Esophagus squamous epithelium (tissue), 5 donors: ENCODE measurements at regions not wholly inside any gene's neighbourhood (a gene's known extent, or its start where the extent isn't known, plus 50 kb on each side); places are given as distances from the start of the nearest gene placed in this dataset.

Experiments
- DNase-seq: peaks from one replicate; lab custom pipeline; 2025; lab: John Stamatoyannopoulos, UW
- H3K27ac ChIP-seq, 4 donors: fragments of 200-600 bp; sonication (generic); one replicate each; pipeline ENCODE4 v1.5.1; 2016 to 2019; ENCODE audit warnings: mild to moderate bottlenecking in 1 of 4
- H3K27me3 ChIP-seq, 4 donors: fragments of 200-600 bp; sonication (generic); 1 replicate in 3 of 4; 2 replicates in 1 of 4; pipeline versions ENCODE4 v1.5.1 to v1.6.0; 2017 to 2021; ENCODE audit warnings: antibody characterized with exemption in 1 of 4
- H3K36me3 ChIP-seq, 3 donors: fragments of 200-600 bp; sonication (generic); one replicate each; pipeline ENCODE4 v1.5.1; 2016 to 2019
- H3K4me1 ChIP-seq, 3 donors: fragments of 200-600 bp; sonication (generic); one replicate each; pipeline ENCODE4 v1.5.1; 2017 to 2019
- H3K4me3 ChIP-seq, 4 donors: fragments of 200-600 bp; sonication (generic); 1 replicate in 3 of 4; 2 replicates in 1 of 4; pipeline ENCODE4 v1.5.1; 2016 to 2019; ENCODE audit warnings: mild to moderate bottlenecking in 2 of 4, moderate library complexity in 1 of 4
- H3K9me3 ChIP-seq, 3 donors: fragments of 200-600 bp; sonication (generic); one replicate each; pipeline ENCODE4 v1.5.1; 2016 to 2019
- CTCF ChIP-seq, 6 experiments: fragments of 450-650 bp in 4 of 6; fragments of 200-600 bp in 2 of 6; sonication (generic) in 2 of 6; IDR thresholded peaks; one replicate each; pipeline ENCODE4 v1.5.1; 2016 to 2019; ENCODE audit warnings: antibody characterized with exemption in 6 of 6, mild to moderate bottlenecking in 4 of 6, moderate library complexity in 4 of 6
- POLR2A ChIP-seq, 4 donors: fragments of 450-650 bp; IDR thresholded peaks; one replicate each; pipeline ENCODE4 v1.6.1; 2017; ENCODE audit warnings: antibody characterized with exemption in 4 of 4, mild to moderate bottlenecking in 4 of 4, moderate library complexity in 3 of 4
- WGBS, 2 donors: methylation state at CpG; one replicate each; pipeline ENCODE4 v1.1.5; 2018; 5-methylcytosine and 5-hydroxymethylcytosine counted together
- intact Hi-C: fragments of 100-400 bp; cut with DNase I; formaldehyde crosslinking; loops from one replicate; pipeline ENCODE4 v1.15.0; 2022
- donor health status: DM: yes; HTN: yes; CAD: no.

DNA sequence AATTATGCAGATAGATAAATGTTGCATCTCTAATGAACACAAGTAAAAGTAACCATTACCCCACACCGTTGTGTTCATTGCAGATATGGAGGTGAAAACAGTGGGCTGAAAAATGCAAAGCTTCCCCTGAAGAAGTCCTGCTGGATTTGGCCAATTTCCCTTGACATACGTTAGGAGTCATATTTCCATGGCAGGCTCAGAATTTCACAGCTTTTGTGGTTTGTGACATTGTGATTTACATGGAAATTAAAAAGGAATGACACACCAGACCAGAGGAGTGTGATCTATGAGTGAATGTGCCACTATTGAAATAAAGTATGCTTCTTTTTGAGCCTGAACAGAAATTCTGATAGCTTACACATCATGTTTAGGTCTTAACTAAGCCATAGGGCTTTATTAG lies 221.1 kb upstream of the TMTC4 start:
- WGBS, 2 donors: 35 to 47% methylated on average over 2 of the region's 2 CpGs
- Histone ChIP-seq H3K36me3 (no peaks in the 10 kb centered on the region), H3K9me3 (no peaks in the 10 kb centered on the region), H3K27me3 (no peaks in the 10 kb centered on the region), H3K27ac (no peak overlapping the region), H3K4me1 (no peaks in the 10 kb centered on the region), H3K4me3 (no peak overlapping the region)
- intact Hi-C loops: no loop called here
- DNase-seq: no peak
- TF ChIP-seq CTCF (IDR thresholded peaks at IDR 0.05) (no peak), POLR2A (IDR thresholded peaks at IDR 0.05) (no peak)

- H3K4me3 ChIP-seq: no peak overlapping the region
These were observed 218.4 kb upstream of the TMTC4 start for GRCh38 chr13:100892981-100893380.

GRCh38 chr13:100890645-100891044 lies 216.1 kb upstream of the TMTC4 start:
- 65 to 77% methylated on average over 3 of the region's 3 CpGs for WGBS, 2 donors
- TF ChIP-seq CTCF (IDR thresholded peaks at IDR 0.05): no peak
- no peak for TF ChIP-seq POLR2A (IDR thresholded peaks at IDR 0.05)
- no peaks in the 10 kb centered on the region for H3K36me3 ChIP-seq
- H3K4me1 ChIP-seq: no peaks in the 10 kb centered on the region
- H3K9me3 ChIP-seq: no peaks in the 10 kb centered on the region
- intact Hi-C loops: no loop called here
- no peak overlapping the region for H3K27ac ChIP-seq
- H3K4me3 ChIP-seq: no peak overlapping the region
- no peak for DNase-seq
- H3K27me3 ChIP-seq: no peaks in the 10 kb centered on the region

More at GRCh38 chr13:100892981-100893380, 218.4 kb upstream of the TMTC4 start:
- Histone ChIP-seq H3K27ac (no peak overlapping the region), H3K27me3 (no peaks in the 10 kb centered on the region), H3K4me1 (no peaks in the 10 kb centered on the region), H3K9me3 (no peaks in the 10 kb centered on the region), H3K36me3 (no peaks in the 10 kb centered on the region)
- TF ChIP-seq POLR2A (IDR thresholded peaks at IDR 0.05) (no peak), CTCF (IDR thresholded peaks at IDR 0.05) (no peak)
- no peak for DNase-seq
- 30 to 36% methylated on average over 2 of the region's 2 CpGs for WGBS, 2 donors
- intact Hi-C loops: no loop called here

GRCh38 chr13:100887729-100888151 lies 213.1 kb upstream of the TMTC4 start:
- H3K27ac ChIP-seq: no peak overlapping the region
- no peaks in the 10 kb centered on the region for H3K4me1 ChIP-seq
- TF ChIP-seq POLR2A (IDR thresholded peaks at IDR 0.05): no peak
- TF ChIP-seq CTCF (IDR thresholded peaks at IDR 0.05): no peak
- intact Hi-C loops: no loop called here
- no peak for DNase-seq
- WGBS, 2 donors: 38 to 83% methylated on average over 1 of the region's 1 CpG
- no peaks in the 10 kb centered on the region for H3K36me3 ChIP-seq
- H3K4me3 ChIP-seq: no peak overlapping the region
- H3K27me3 ChIP-seq: no peaks in the 10 kb centered on the region
- no peaks in the 10 kb centered on the region for H3K9me3 ChIP-seq

- no peak for DNase-seq
- no peaks in the 10 kb centered on the region for H3K27me3 ChIP-seq
- intact Hi-C loops: no loop called here
These were observed 208.9 kb upstream of the TMTC4 start for GRCh38 chr13:100883453-100883852.

More at GRCh38 chr13:100883453-100883852, 208.9 kb upstream of the TMTC4 start:
- Histone ChIP-seq H3K36me3 (no peaks in the 10 kb centered on the region), H3K9me3 (no peaks in the 10 kb centered on the region), H3K4me3 (no peak overlapping the region), H3K4me1 (no peaks in the 10 kb centered on the region), H3K27ac (no peak overlapping the region)
- TF ChIP-seq CTCF (IDR thresholded peaks at IDR 0.05): no peak
- TF ChIP-seq POLR2A (IDR thresholded peaks at IDR 0.05): no peak
- 77 to 78% methylated on average over 3 of the region's 3 CpGs for whole genome bisulfite sequencing, 2 donors
